ENCODE measurements at regions not wholly inside any gene's neighbourhood (a gene's known extent, or its start where the extent isn't known, plus 50 kb on each side); places are given as distances from the start of the nearest gene placed in this dataset.

- no peak for TF ChIP-seq POLR2A (IDR thresholded peaks at IDR 0.05)
- TF ChIP-seq CTCF (IDR thresholded peaks at IDR 0.05): no peak
Measured at GRCh38 chr1:47703156-47703825, 265.4 kb downstream of the FOXD2 start.

All from Peyer's patch (tissue), 4 donors.